Stimulated activated memory B cell treated with anti-CD40 and anti-IgM and Interleukin-4, amounts not matched to agents 10 μg/mL and 1 μg/mL and 100 μg/mL, for 72 hours (primary cell): ENCODE measurements at regions not wholly inside any gene's neighbourhood (a gene's known extent, or its start where the extent isn't known, plus 50 kb on each side); places are given as distances from the start of the nearest gene placed in this dataset.

Source experiments
- ATAC-seq: fragments of 150-1000 bp; cut with Tn5 transposase; 2 replicates; pipeline ENCODE4 v1.10.0; 2021
- H3K27ac Mint-ChIP-seq: one replicate; pipeline ENCODE4 v1.8.0; 2022; ENCODE audit warnings: mild to moderate bottlenecking, mixed read lengths
- H3K27me3 Mint-ChIP-seq: one replicate; pipeline ENCODE4 v1.8.0; 2022; ENCODE audit warnings: mixed read lengths
- H3K36me3 Mint-ChIP-seq: one replicate; pipeline ENCODE4 v1.8.0; 2022; ENCODE audit warnings: mixed read lengths
- H3K4me1 Mint-ChIP-seq: one replicate; pipeline ENCODE4 v1.8.0; 2022; ENCODE audit warnings: mixed read lengths
- H3K4me3 Mint-ChIP-seq: one replicate; pipeline ENCODE4 v1.8.0; 2022; ENCODE audit warnings: mild to moderate bottlenecking, moderate library complexity, mixed read lengths
- H3K9me3 Mint-ChIP-seq: one replicate; pipeline ENCODE4 v1.8.0; 2022; ENCODE audit warnings: mixed read lengths

- H3K4me3 Mint-ChIP-seq: no peak overlapping the region
- no peak for ATAC-seq
- H3K4me1 Mint-ChIP-seq: no peaks in the 10 kb centered on the region
- peaks cover 2% of the 10 kb centered on the region for H3K9me3 Mint-ChIP-seq
- H3K36me3 Mint-ChIP-seq: no peaks in the 10 kb centered on the region
- no peak overlapping the region for H3K27ac Mint-ChIP-seq
- H3K27me3 Mint-ChIP-seq: peaks cover 30% of the 10 kb centered on the region
Observed at GRCh38 chr12:13805041-13805440, 176.4 kb downstream of the GRIN2B start.

DNA sequence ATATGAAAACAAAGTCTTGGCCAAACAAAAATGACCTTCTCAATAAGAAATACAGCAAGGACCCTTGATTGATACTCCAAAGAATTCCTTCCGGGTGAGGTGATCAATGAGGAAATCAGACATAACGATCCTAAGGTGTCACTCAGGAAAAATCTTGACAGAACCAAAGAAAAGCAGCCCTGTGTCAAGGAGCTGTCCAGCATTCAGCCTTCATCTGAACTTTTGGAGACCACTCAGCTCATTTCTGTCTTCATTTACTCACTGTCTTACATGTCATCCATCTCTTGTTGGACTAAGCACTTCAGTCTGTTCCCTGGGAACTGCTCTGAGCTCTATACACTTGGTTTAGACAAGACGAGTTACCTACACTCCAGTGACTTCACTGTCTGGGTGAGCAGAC, 179.9 kb downstream of the GRIN2B start:
- no peak overlapping the region for H3K4me3 Mint-ChIP-seq
- no peaks in the 10 kb centered on the region for H3K4me1 Mint-ChIP-seq
- H3K9me3 Mint-ChIP-seq: peaks cover 2% of the 10 kb centered on the region
- H3K27me3 Mint-ChIP-seq: peaks cover 11% of the 10 kb centered on the region
- no peak overlapping the region for H3K27ac Mint-ChIP-seq
- no peaks in the 10 kb centered on the region for H3K36me3 Mint-ChIP-seq
- ATAC-seq: no peak

GRCh38 chr12:13799574-13799973, 181.8 kb downstream of the GRIN2B start:
- no peaks in the 10 kb centered on the region for H3K4me1 Mint-ChIP-seq
- no peaks in the 10 kb centered on the region for H3K36me3 Mint-ChIP-seq
- H3K4me3 Mint-ChIP-seq: no peak overlapping the region
- no peak overlapping the region for H3K27ac Mint-ChIP-seq
- H3K9me3 Mint-ChIP-seq: no peaks in the 10 kb centered on the region
- no peak for ATAC-seq
- H3K27me3 Mint-ChIP-seq: peaks cover 9% of the 10 kb centered on the region

- ATAC-seq: no peak
- H3K27ac Mint-ChIP-seq: no peak overlapping the region
Observed at GRCh38 chr12:13798162-13798561, 183.2 kb downstream of the GRIN2B start.

GRCh38 chr12:13794706-13795105, 186.7 kb downstream of the GRIN2B start:
- H3K4me1 Mint-ChIP-seq: peaks cover 13% of the 10 kb centered on the region
- no peak overlapping the region for H3K4me3 Mint-ChIP-seq
- no peaks in the 10 kb centered on the region for H3K27me3 Mint-ChIP-seq
- ATAC-seq: no peak
- no peaks in the 10 kb centered on the region for H3K9me3 Mint-ChIP-seq
- no peaks in the 10 kb centered on the region for H3K36me3 Mint-ChIP-seq
- no peak overlapping the region for H3K27ac Mint-ChIP-seq

More at GRCh38 chr12:13798162-13798561, 183.2 kb downstream of the GRIN2B start:
- Mint-ChIP-seq H3K4me3 (no peak overlapping the region), H3K4me1 (no peaks in the 10 kb centered on the region), H3K36me3 (no peaks in the 10 kb centered on the region), H3K9me3 (no peaks in the 10 kb centered on the region), H3K27me3 (no peaks in the 10 kb centered on the region)

- ATAC-seq: no peak
- Mint-ChIP-seq H3K27ac (no peak overlapping the region), H3K27me3 (no peaks in the 10 kb centered on the region), H3K9me3 (no peaks in the 10 kb centered on the region), H3K4me1 (peaks cover 14% of the 10 kb centered on the region), H3K36me3 (no peaks in the 10 kb centered on the region), H3K4me3 (no peak overlapping the region)
Observed at GRCh38 chr12:13790317-13790716, 191.1 kb downstream of the GRIN2B start.

GRCh38 chr12:13788626-13789025, 192.8 kb downstream of the GRIN2B start:
- H3K9me3 Mint-ChIP-seq: no peaks in the 10 kb centered on the region
- peaks cover 2% of the 10 kb centered on the region for H3K27me3 Mint-ChIP-seq
- no peak overlapping the region for H3K27ac Mint-ChIP-seq
- no peak for ATAC-seq
- no peaks in the 10 kb centered on the region for H3K36me3 Mint-ChIP-seq
- peaks cover 14% of the 10 kb centered on the region for H3K4me1 Mint-ChIP-seq
- H3K4me3 Mint-ChIP-seq: no peak overlapping the region

DNA sequence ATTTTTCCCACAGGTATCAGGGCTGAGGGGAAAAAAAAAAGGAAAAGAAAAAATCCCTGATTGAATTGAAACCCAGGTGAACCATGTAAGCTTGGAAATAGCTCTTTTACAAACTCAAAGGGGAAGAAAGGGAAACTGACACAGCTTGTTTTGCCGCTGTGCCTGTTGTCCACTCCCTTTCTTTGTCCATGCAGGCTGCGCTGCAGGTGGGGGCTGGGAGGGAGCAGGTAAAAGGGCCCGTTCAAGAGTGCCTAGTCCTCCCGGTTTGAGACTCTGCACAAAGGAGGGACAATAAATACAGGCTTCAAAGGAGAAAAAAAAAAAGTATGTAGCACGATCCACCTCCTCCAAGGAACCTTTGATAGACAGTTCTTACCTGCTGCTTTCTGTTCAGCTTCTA, 194.8 kb downstream of the GRIN2B start:
- Mint-ChIP-seq H3K9me3 (no peaks in the 10 kb centered on the region), H3K4me1 (peaks cover 14% of the 10 kb centered on the region), H3K27ac (no peak overlapping the region), H3K27me3 (peaks cover 13% of the 10 kb centered on the region), H3K36me3 (no peaks in the 10 kb centered on the region), H3K4me3 (no peak overlapping the region)
- no peak for ATAC-seq

DNA sequence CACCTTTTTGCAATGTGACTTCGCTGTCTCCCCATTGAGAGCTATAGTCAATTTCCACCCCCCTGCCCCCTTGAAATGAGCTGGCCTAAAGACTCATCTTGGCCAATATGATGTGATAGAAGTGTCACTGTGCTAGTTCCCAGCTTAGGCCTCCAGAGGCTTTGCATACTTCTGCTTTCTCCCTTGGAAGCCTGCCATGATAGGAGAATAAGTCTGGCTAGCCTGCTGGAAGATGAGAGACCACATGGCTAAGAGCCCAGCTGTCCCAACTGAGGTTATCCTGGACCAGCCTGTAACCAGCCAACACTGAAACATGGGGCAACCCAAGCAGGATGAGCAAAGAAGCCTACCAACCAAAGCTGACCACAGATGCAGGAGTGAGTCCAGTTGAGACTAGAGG, 196.9 kb downstream of the GRIN2B start:
- Mint-ChIP-seq H3K9me3 (no peaks in the 10 kb centered on the region), H3K27ac (no peak overlapping the region)

DNA sequence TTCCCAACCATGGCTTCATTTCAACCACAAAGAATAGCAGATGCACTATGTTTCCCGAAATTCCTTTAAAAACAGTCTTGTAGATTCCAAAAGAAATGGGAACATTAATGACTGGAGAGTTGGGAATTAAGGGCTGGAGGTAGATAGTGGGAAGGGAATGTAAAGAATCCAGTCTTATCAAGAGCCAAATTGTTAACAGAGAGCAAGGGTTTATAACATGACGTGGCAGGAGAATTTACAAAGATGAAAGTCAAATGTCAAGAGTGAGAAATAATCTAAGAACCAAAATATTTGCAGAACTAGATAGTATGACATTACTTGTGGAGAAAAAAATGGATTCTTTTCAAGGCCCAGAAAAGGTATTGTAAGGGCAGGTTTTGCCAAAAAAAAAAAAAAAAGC, 200.9 kb downstream of the GRIN2B start:
- no peaks in the 10 kb centered on the region for H3K9me3 Mint-ChIP-seq
- peaks cover 28% of the 10 kb centered on the region for H3K27me3 Mint-ChIP-seq
- no peaks in the 10 kb centered on the region for H3K4me1 Mint-ChIP-seq
- ATAC-seq: no peak
- H3K27ac Mint-ChIP-seq: no peak overlapping the region
- no peak overlapping the region for H3K4me3 Mint-ChIP-seq
- H3K36me3 Mint-ChIP-seq: no peaks in the 10 kb centered on the region

More for the DNA sequence above, 196.9 kb downstream of the GRIN2B start:
- no peak for ATAC-seq
- Mint-ChIP-seq H3K4me1 (no peaks in the 10 kb centered on the region), H3K27me3 (peaks cover 13% of the 10 kb centered on the region), H3K4me3 (no peak overlapping the region), H3K36me3 (no peaks in the 10 kb centered on the region)

DNA sequence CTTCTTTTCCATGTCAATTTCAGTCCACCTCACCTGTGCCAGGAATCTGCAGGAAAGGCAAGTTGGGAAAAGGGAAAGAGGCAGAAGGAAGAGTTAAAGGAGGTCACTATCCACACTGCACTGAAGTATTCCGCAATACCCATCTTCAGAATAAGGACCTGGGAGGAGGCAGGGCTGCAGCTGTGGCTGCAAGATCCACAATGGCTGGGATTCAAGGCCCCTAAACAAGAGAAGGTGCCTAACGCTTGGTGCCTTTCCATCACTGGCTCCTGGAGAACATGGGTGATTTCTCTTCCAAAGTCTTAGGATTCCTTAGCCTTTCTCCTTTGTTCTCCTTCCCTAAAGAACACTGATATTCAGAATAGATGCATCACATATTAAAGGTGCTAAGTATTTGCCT, 204.0 kb downstream of the GRIN2B start:
- Mint-ChIP-seq H3K4me1 (no peaks in the 10 kb centered on the region), H3K27ac (no peak overlapping the region), H3K36me3 (no peaks in the 10 kb centered on the region), H3K4me3 (no peak overlapping the region), H3K27me3 (peaks cover 15% of the 10 kb centered on the region), H3K9me3 (no peaks in the 10 kb centered on the region)
- no peak for ATAC-seq

DNA sequence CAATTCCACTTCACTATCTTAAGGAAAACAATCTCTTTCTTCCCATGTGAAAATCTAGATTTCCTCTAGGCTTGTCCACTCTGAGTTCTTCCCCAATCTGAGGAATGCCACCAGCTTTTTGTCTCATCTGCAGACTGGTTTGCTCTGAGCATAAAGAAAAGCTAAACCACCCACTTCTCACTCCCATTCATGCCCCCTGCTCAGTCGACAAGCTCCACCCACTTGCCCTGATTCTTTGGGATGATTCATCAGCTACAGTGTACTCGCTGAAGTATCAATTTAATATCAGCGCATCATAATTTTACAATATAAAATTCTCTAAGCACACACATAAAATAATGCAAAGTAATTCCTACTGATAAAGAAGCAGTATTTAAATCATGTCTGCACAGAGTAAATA, 209.1 kb downstream of the GRIN2B start:
- no peak for ATAC-seq
- Mint-ChIP-seq H3K4me3 (no peak overlapping the region), H3K27ac (no peak overlapping the region), H3K4me1 (no peaks in the 10 kb centered on the region), H3K36me3 (no peaks in the 10 kb centered on the region), H3K27me3 (peaks cover 23% of the 10 kb centered on the region), H3K9me3 (no peaks in the 10 kb centered on the region)

DNA sequence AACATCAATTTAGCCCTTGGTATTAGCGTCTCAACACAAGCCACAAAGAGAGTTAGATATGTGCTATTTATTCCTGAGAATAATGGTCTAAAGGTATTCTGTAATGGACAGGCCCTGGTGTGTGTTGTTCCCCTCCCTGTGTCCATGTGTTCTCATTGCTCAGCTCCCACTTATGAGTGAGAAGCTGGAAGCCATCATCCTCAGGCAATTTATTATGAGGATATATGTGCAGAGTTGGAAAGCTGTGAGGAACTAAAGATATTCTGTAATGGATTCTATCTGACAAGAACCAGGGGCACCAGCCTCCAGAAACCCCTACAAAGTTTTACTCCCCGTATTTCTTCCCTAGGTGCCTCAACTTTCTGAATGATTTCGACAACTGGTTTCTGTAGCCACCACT, 210.8 kb downstream of the GRIN2B start:
- Mint-ChIP-seq H3K27me3 (peaks cover 22% of the 10 kb centered on the region), H3K9me3 (no peaks in the 10 kb centered on the region), H3K27ac (no peak overlapping the region), H3K36me3 (no peaks in the 10 kb centered on the region), H3K4me1 (no peaks in the 10 kb centered on the region), H3K4me3 (no peak overlapping the region)
- no peak for ATAC-seq

- Mint-ChIP-seq H3K27ac (no peak overlapping the region), H3K27me3 (peaks cover 22% of the 10 kb centered on the region), H3K4me3 (no peak overlapping the region), H3K36me3 (no peaks in the 10 kb centered on the region), H3K9me3 (no peaks in the 10 kb centered on the region), H3K4me1 (no peaks in the 10 kb centered on the region)
- ATAC-seq: no peak
Observed at GRCh38 chr12:13769966-13770365, 211.4 kb downstream of the GRIN2B start.

GRCh38 chr12:13769273-13769672, 212.1 kb downstream of the GRIN2B start:
- H3K9me3 Mint-ChIP-seq: no peaks in the 10 kb centered on the region
- no peak overlapping the region for H3K4me3 Mint-ChIP-seq
- H3K4me1 Mint-ChIP-seq: no peaks in the 10 kb centered on the region
- ATAC-seq: no peak
- no peak overlapping the region for H3K27ac Mint-ChIP-seq
- no peaks in the 10 kb centered on the region for H3K36me3 Mint-ChIP-seq
- peaks cover 26% of the 10 kb centered on the region for H3K27me3 Mint-ChIP-seq

DNA sequence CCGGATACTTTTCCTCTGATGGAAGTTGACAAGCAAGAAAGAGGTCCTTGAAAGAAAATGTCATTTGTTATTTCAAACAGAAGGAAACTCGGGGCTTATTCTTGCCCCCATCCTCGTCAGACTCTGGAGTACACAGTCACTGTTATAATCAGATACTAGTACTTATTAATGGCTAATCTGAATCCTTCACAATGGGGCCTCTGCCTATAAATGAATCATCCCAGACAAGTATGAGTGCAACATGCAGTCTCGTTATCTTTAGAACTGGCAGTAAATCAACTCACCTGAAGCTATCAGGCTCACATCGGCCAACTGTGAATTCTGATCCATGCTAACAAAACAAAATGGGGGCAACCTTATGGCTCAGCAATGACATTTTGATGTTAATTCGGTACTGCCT, 216.7 kb downstream of the GRIN2B start:
- Mint-ChIP-seq H3K27ac (no peak overlapping the region), H3K36me3 (no peaks in the 10 kb centered on the region), H3K4me3 (no peak overlapping the region), H3K4me1 (no peaks in the 10 kb centered on the region), H3K27me3 (peaks cover 30% of the 10 kb centered on the region), H3K9me3 (no peaks in the 10 kb centered on the region)
- ATAC-seq: no peak

DNA sequence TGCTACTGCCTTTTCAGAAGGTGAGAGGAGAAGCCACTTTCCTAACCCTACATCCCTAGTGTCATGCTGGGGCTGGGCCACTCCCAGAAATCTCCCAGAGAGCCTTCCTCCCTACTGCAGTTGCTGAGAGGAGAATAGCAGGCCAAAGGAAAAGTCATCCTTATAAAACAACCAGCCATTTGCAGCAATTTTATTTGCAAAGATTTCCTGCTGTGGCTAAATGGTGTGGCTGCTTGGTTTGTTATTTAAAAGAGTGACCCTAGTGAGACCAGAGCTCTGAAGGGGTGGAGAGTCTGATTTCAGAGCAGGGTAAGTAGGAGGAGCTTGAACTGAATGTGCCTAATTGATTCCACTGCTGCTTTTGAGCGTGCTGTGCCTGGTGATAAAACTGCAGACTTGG, 232.0 kb downstream of the GRIN2B start:
- Mint-ChIP-seq H3K9me3 (no peaks in the 10 kb centered on the region), H3K27ac (no peak overlapping the region), H3K4me3 (no peak overlapping the region), H3K36me3 (no peaks in the 10 kb centered on the region), H3K27me3 (peaks cover 54% of the 10 kb centered on the region), H3K4me1 (no peaks in the 10 kb centered on the region)
- ATAC-seq: no peak
